BLaER1 (cell line): ENCODE measurements at regions not wholly inside any gene's neighbourhood (a gene's known extent, or its start where the extent isn't known, plus 50 kb on each side); places are given as distances from the start of the nearest gene placed in this dataset.

Experiments used
- H3K27ac ChIP-seq: shearing (Covaris generic); formaldehyde crosslinking; 2 replicates; pipeline ENCODE4 v1.8.1; 2022
- H3K27me3 ChIP-seq: shearing (Covaris generic); formaldehyde crosslinking; 2 replicates; pipeline ENCODE4 v1.8.1; 2022
- H3K36me3 ChIP-seq: shearing (Covaris generic); formaldehyde crosslinking; 2 replicates; pipeline ENCODE4 v1.8.1; 2022
- H3K4me1 ChIP-seq: shearing (Covaris generic); formaldehyde crosslinking; 2 replicates; pipeline ENCODE4 v1.8.1; 2022
- H3K4me2 ChIP-seq: shearing (Covaris generic); formaldehyde crosslinking; 2 replicates; pipeline ENCODE4 v1.8.1; 2022
- H3K4me3 ChIP-seq: shearing (Covaris generic); formaldehyde crosslinking; 2 replicates; pipeline ENCODE4 v1.8.1; 2022
- H3K9ac ChIP-seq: shearing (Covaris generic); formaldehyde crosslinking; 2 replicates; pipeline ENCODE4 v1.8.1; 2022
- H3K9me3 ChIP-seq: shearing (Covaris generic); formaldehyde crosslinking; 2 replicates; pipeline ENCODE4 v1.8.1; 2022
- H4K20me1 ChIP-seq: shearing (Covaris generic); formaldehyde crosslinking; 2 replicates; pipeline ENCODE4 v1.8.1; 2022
- Cebpa-rat ChIP-seq: shearing (Covaris generic); IDR thresholded peaks from 2 replicates; pipeline ENCODE4 v1.8.1; 2022

DNA sequence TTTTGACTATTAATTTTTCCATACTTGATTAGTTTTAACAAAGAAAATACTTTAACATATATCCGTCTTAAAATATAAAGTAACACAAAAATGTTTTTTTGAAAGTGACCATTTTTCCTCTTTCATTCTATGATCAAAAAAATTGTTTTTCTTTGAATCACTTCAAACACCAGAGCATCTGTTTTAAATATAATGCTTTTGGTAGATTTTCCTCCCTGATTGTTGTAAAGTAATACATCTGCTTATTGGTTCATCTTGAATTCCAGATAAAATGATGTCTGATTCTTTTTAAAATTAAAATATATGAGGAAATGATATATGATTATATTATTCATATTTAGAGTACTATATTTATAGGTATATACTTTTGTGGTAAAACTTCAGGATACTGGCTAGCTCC, 76.2 kb upstream of the LPAR1 start:
- Histone ChIP-seq H3K9me3 (peaks cover 13% of the 10 kb centered on the region), H3K4me1 (no peaks in the 10 kb centered on the region), H3K27me3 (no peaks in the 10 kb centered on the region), H3K27ac (no peak overlapping the region), H3K9ac (no peak overlapping the region), H3K4me3 (no peak overlapping the region), H4K20me1 (no peaks in the 10 kb centered on the region), H3K36me3 (no peaks in the 10 kb centered on the region), H3K4me2 (no peak overlapping the region)
- TF ChIP-seq Cebpa-rat = no peak

DNA sequence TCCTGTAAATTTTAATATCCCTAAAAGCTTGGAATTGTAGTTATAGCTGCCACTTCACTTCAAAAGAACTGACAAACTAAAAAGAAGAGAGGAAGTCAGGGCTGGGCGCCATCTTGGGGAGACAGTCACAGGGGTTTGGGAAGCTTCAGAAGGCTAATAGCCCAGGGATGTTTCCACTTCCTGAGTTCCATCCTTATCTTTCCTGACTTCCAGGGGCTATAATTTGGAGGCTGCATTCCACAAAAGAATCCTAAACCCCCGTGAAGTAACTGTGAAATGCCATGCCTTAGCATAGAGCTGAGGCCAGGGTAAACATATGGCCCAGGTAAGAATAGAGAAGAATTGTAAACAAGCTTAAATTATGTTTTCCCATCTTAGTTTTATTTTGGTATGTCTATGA, 75.4 kb upstream of the LPAR1 start:
- TF ChIP-seq Cebpa-rat = no peak
- Histone ChIP-seq H3K27ac (no peak overlapping the region), H3K27me3 (no peaks in the 10 kb centered on the region), H3K4me1 (no peaks in the 10 kb centered on the region), H3K9ac (no peak overlapping the region), H3K4me3 (no peak overlapping the region), H3K36me3 (no peaks in the 10 kb centered on the region), H3K9me3 (peaks cover 8% of the 10 kb centered on the region; the same call in 1 of the 2 replicates), H4K20me1 (no peaks in the 10 kb centered on the region), H3K4me2 (no peak overlapping the region)

DNA sequence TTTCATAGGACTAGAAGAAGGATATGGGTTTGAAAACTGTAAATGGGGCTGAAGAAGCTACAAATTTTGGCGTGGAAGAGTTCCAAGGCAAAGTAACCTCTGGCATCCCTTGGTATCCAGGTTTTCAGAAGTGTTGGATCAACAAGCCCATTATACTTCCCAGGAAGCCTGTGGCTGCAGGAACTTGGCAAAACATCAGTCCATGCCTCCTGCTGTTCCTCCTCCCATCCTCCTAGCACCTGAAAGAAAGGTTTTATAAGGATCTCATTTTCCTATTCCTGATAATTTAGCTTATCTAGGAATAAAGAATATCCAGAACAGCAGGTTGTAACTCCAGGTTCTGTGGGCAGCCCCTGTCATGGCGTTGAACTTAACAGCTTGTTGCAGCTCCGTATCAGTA, 72.5 kb upstream of the LPAR1 start:
- no peak overlapping the region for H3K4me2 ChIP-seq
- no peaks in the 10 kb centered on the region for H4K20me1 ChIP-seq
- no peaks in the 10 kb centered on the region for H3K4me1 ChIP-seq
- no peak overlapping the region for H3K27ac ChIP-seq
- no peak overlapping the region for H3K4me3 ChIP-seq
- TF ChIP-seq Cebpa-rat = no peak
- no peaks in the 10 kb centered on the region for H3K27me3 ChIP-seq
- H3K36me3 ChIP-seq = no peaks in the 10 kb centered on the region
- H3K9me3 ChIP-seq = no peaks in the 10 kb centered on the region
- H3K9ac ChIP-seq = no peak overlapping the region

DNA sequence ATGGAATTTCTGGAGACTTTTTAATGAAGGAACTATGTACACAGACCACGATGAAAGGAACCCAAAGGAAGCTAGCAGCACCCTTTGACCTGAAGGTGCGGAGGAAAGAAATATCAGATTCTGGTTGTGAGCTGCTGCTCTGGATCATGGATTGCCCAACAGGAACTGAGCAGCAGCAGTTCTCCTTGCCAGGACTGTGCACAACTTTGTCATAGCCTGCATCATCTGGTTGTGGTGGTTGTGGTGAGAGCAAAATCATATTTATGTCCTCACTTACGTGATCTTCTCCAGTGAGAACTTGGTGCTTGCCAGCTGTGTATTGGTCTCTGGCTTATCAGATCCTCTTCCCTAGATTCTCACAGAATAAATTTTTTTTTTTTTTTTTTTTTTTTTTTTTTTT, 70.7 kb upstream of the LPAR1 start:
- Histone ChIP-seq H3K27me3 (no peaks in the 10 kb centered on the region), H3K4me3 (no peak overlapping the region), H3K36me3 (no peaks in the 10 kb centered on the region), H4K20me1 (no peaks in the 10 kb centered on the region), H3K27ac (no peak overlapping the region), H3K9ac (no peak overlapping the region), H3K4me2 (no peak overlapping the region), H3K4me1 (no peaks in the 10 kb centered on the region), H3K9me3 (no peaks in the 10 kb centered on the region)
- TF ChIP-seq Cebpa-rat = no peak

DNA sequence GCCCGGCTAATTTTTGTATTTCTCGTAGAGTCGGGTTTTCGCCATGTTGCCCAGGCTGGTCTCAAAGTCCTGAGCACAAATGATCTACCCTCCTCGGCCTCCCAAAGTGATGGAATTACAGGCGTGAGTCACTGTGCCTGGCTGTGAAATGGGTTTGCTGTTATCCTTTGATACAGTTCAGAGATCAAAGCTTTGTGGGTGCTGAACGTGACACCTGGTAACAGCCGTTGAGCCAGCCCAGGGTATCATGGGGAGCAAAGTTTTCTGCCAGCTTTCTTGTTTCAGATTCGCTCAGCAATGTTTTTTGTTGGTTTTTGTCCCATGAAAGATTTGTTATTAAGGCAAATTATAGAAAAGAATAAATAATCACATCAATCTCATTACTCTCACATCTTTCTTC, 68.9 kb upstream of the LPAR1 start:
- Histone ChIP-seq H3K27ac (no peak overlapping the region), H3K36me3 (no peaks in the 10 kb centered on the region), H3K9ac (no peak overlapping the region), H3K4me2 (no peak overlapping the region), H3K4me1 (no peaks in the 10 kb centered on the region), H3K4me3 (no peak overlapping the region), H3K9me3 (no peaks in the 10 kb centered on the region), H3K27me3 (no peaks in the 10 kb centered on the region), H4K20me1 (no peaks in the 10 kb centered on the region)
- no peak for TF ChIP-seq Cebpa-rat

GRCh38 chr9:111106202-111106601, 67.9 kb upstream of the LPAR1 start:
- no peak for TF ChIP-seq Cebpa-rat
- Histone ChIP-seq H3K4me2 (no peak overlapping the region), H4K20me1 (no peaks in the 10 kb centered on the region), H3K4me1 (no peaks in the 10 kb centered on the region), H3K4me3 (no peak overlapping the region), H3K9me3 (no peaks in the 10 kb centered on the region), H3K27ac (no peak overlapping the region), H3K36me3 (no peaks in the 10 kb centered on the region), H3K9ac (no peak overlapping the region), H3K27me3 (no peaks in the 10 kb centered on the region)

DNA sequence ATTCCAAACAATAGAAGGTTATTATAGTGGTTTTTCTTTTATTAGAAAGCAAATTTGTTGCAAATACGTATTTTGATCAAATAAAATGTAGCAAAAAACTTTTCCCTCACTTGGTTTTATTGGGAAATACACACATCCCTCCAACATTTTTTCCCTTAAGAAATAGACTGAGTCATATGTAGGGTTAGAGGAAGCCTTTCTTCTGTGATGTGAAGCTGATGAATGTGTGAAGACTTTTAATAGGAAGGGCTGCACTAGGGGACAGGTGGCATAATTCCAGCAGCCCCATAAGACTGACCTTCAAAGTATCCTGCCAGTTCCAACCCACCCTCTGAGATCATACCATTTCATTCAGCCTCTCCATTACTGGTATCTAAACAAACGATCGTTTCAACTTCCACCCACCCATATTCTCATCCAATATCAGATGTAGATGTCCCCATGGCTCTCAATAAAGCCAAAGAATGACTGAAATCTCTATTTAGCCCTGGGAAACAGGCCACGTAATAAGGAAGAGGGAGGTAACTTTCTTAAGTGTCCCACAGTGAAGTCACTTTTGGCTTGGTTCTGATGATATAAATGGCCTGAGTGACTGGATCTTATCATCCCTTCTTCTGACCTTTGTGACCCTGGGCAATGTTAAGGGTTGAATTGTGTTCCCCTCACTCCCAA, 64.7 kb upstream of the LPAR1 start:
- Histone ChIP-seq H4K20me1 (no peaks in the 10 kb centered on the region), H3K9me3 (no peaks in the 10 kb centered on the region), H3K4me3 (no peak overlapping the region), H3K4me2 (no peak overlapping the region), H3K27me3 (no peaks in the 10 kb centered on the region), H3K36me3 (no peaks in the 10 kb centered on the region), H3K27ac (no peak overlapping the region), H3K4me1 (no peaks in the 10 kb centered on the region), H3K9ac (no peak overlapping the region)
- no peak for TF ChIP-seq Cebpa-rat

GRCh38 chr9:111099199-111100008, 61.1 kb upstream of the LPAR1 start:
- H3K4me2 ChIP-seq = no peak overlapping the region
- no peaks in the 10 kb centered on the region for H3K27me3 ChIP-seq
- no peaks in the 10 kb centered on the region for H4K20me1 ChIP-seq
- no peak overlapping the region for H3K4me3 ChIP-seq
- H3K36me3 ChIP-seq = no peaks in the 10 kb centered on the region
- TF ChIP-seq Cebpa-rat = no peak
- no peak overlapping the region for H3K9ac ChIP-seq
- H3K27ac ChIP-seq = no peak overlapping the region
- no peaks in the 10 kb centered on the region for H3K4me1 ChIP-seq
- no peaks in the 10 kb centered on the region for H3K9me3 ChIP-seq

GRCh38 chr9:111098093-111098492, 59.8 kb upstream of the LPAR1 start:
- Histone ChIP-seq H3K9ac (no peak overlapping the region), H3K27me3 (no peaks in the 10 kb centered on the region), H4K20me1 (no peaks in the 10 kb centered on the region), H3K27ac (no peak overlapping the region), H3K36me3 (no peaks in the 10 kb centered on the region), H3K4me3 (no peak overlapping the region), H3K4me1 (no peaks in the 10 kb centered on the region), H3K9me3 (no peaks in the 10 kb centered on the region), H3K4me2 (no peak overlapping the region)
- no peak for TF ChIP-seq Cebpa-rat

- Histone ChIP-seq H3K4me3 (no peak overlapping the region), H3K9me3 (no peaks in the 10 kb centered on the region), H3K4me2 (no peak overlapping the region), H3K4me1 (no peaks in the 10 kb centered on the region), H3K27ac (no peak overlapping the region), H4K20me1 (no peaks in the 10 kb centered on the region), H3K27me3 (no peaks in the 10 kb centered on the region), H3K9ac (no peak overlapping the region), H3K36me3 (no peaks in the 10 kb centered on the region)
- no peak for TF ChIP-seq Cebpa-rat
Observed at GRCh38 chr9:111096051-111096450, 57.8 kb upstream of the LPAR1 start.
